DND-41 (cell line): ENCODE measurements at regions not wholly inside any gene's neighbourhood (a gene's known extent, or its start where the extent isn't known, plus 50 kb on each side); places are given as distances from the start of the nearest gene placed in this dataset.

Source experiments
- ATAC-seq: fragments of 200-7000 bp; cut with Tn5 transposase; 3 replicates; pipeline ENCODE4 v1.9.1; 2021; ENCODE audit warnings: low read depth; ENCODE audit not compliant: insufficient read depth
- DNase-seq: peaks from one replicate; pipeline ENCODE4 v3.0.0-alpha.2; 2020
- H2AFZ ChIP-seq: 2 replicates; pipeline ENCODE4 v1.6.0; 2012; ENCODE audit warnings: low read depth, low read length
- H3K27ac ChIP-seq: 2 replicates; pipeline ENCODE4 v1.5.1; 2012; ENCODE audit warnings: low read length, inconsistent platforms
- H3K27me3 ChIP-seq: fragments of 200-600 bp; sonication (generic); 2 replicates; pipeline ENCODE4 v1.6.0; 2012; ENCODE audit warnings: low read length, mild to moderate bottlenecking, inconsistent platforms; ENCODE audit not compliant: insufficient read depth, poor library complexity
- H3K36me3 ChIP-seq: 2 replicates; pipeline ENCODE4 v1.5.1; 2012; ENCODE audit warnings: low read length, inconsistent platforms; ENCODE audit not compliant: insufficient read depth
- H3K4me1 ChIP-seq: 2 replicates; pipeline ENCODE4 v1.5.1; 2012; ENCODE audit warnings: mild to moderate bottlenecking, low read length; ENCODE audit not compliant: insufficient read depth
- H3K4me2 ChIP-seq: 2 replicates; pipeline ENCODE4 v1.6.0; 2012; ENCODE audit warnings: mild to moderate bottlenecking, moderate library complexity, low read length, inconsistent platforms; ENCODE audit not compliant: insufficient read depth
- H3K4me3 ChIP-seq, 2 experiments: fragments of 200-600 bp in 1 of 2; shearing (Covaris generic) in 1 of 2; 2 replicates each; pipeline ENCODE4 v1.5.1; 2012 to 2016; ENCODE audit warnings: inconsistent platforms in 2 of 2, low read length in 2 of 2, mild to moderate bottlenecking in 2 of 2, low read depth in 1 of 2, moderate library complexity in 1 of 2
- H3K79me2 ChIP-seq: 2 replicates; pipeline ENCODE4 v1.6.0; 2012; ENCODE audit warnings: low read length, inconsistent platforms; ENCODE audit not compliant: insufficient read depth
- H3K9ac ChIP-seq: 2 replicates; pipeline ENCODE4 v1.6.0; 2012; ENCODE audit warnings: low read depth, mild to moderate bottlenecking, inconsistent platforms, low read length, moderate library complexity
- H3K9me3 ChIP-seq: 2 replicates; pipeline ENCODE4 v1.5.1; 2012; ENCODE audit warnings: low read length, moderate library complexity, mild to moderate bottlenecking, inconsistent platforms; ENCODE audit not compliant: insufficient read depth, severe bottlenecking
- H4K20me1 ChIP-seq: 2 replicates; pipeline ENCODE4 v1.6.0; 2012; ENCODE audit warnings: low read length; ENCODE audit not compliant: insufficient read depth
- CTCF ChIP-seq: IDR thresholded peaks from 2 replicates; pipeline ENCODE4 v1.5.1; 2012; ENCODE audit warnings: borderline replicate concordance, low read length, moderate library complexity, mild to moderate bottlenecking; ENCODE audit not compliant: poor library complexity, severe bottlenecking; ENCODE audit errors: extremely low read depth
- EZH2 ChIP-seq: IDR thresholded peaks from 3 replicates; pipeline ENCODE4 v1.6.1; 2012; ENCODE audit warnings: borderline replicate concordance, low read depth, mild to moderate bottlenecking, moderate library complexity, low read length, inconsistent platforms; ENCODE audit not compliant: severe bottlenecking

DNA sequence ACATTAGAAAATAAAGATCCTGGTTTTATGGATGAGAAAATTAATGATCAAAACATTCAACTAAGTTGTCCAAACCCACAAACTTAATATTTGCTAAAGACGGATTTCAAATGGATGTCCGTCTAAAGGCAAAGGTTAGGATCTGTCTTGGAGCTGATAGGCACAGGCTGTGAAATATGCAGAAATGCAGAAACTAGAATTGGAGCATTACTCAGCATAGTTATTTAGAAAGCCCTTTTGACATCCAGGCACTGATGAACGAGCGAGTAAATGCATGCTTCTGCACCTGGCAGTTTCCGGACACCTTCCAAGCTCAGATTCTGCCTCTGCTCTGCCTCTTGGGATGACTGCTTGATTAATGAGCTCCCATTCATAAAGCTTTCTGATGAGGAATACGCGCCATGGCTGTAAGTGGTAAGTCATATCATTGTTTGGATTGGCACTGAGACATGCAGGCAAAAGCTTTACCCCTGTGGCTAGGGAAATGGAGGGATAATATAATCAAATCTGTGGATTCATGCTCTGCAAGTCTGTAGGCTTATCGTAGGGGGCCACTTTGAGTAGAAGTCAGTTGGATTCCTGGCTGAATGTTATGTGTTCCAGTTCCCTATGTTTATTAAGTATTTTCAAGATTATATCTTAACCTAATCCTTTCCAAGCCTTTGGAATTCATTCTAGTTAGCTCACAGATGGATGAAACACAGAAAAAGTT, 2176.3 kb upstream of the CELF4 start:
- ATAC-seq (no peak), DNase-seq (no peak)
- Histone ChIP-seq H3K27ac (no peak overlapping the region), H3K79me2 (no peaks in the 10 kb centered on the region), H2AFZ (no peak overlapping the region), H3K9me3 (no peaks in the 10 kb centered on the region), H3K4me3 (no peak overlapping the region), H3K36me3 (no peaks in the 10 kb centered on the region), H3K4me1 (no peaks in the 10 kb centered on the region), H3K27me3 (no peaks in the 10 kb centered on the region), H3K4me2 (no peak overlapping the region), H3K9ac (no peak overlapping the region), H4K20me1 (no peaks in the 10 kb centered on the region)
- TF ChIP-seq CTCF (no peak), EZH2 (no peak)

- no peaks in the 10 kb centered on the region for H3K9me3 ChIP-seq
- H3K36me3 ChIP-seq = no peaks in the 10 kb centered on the region
- H3K79me2 ChIP-seq = no peaks in the 10 kb centered on the region
- TF ChIP-seq EZH2 (no peak), CTCF (no peak)
- H3K4me1 ChIP-seq = no peaks in the 10 kb centered on the region
- H3K4me2 ChIP-seq = no peak overlapping the region
- no peak overlapping the region for H3K4me3 ChIP-seq
- no peak overlapping the region for H3K27ac ChIP-seq
- no peak for ATAC-seq
- no peak for DNase-seq
- H3K9ac ChIP-seq = no peak overlapping the region
- no peaks in the 10 kb centered on the region for H3K27me3 ChIP-seq
- no peak overlapping the region for H2AFZ ChIP-seq
- H4K20me1 ChIP-seq = no peaks in the 10 kb centered on the region
Measured at GRCh38 chr18:39737869-39738268, 2172.3 kb upstream of the CELF4 start.

GRCh38 chr18:39732918-39733317, 2167.3 kb upstream of the CELF4 start:
- Histone ChIP-seq H4K20me1 (no peaks in the 10 kb centered on the region), H3K27me3 (no peaks in the 10 kb centered on the region), H3K9me3 (no peaks in the 10 kb centered on the region), H2AFZ (no peak overlapping the region), H3K9ac (no peak overlapping the region), H3K4me3 (no peak overlapping the region), H3K79me2 (no peaks in the 10 kb centered on the region), H3K36me3 (no peaks in the 10 kb centered on the region), H3K4me2 (no peak overlapping the region), H3K4me1 (no peaks in the 10 kb centered on the region), H3K27ac (no peak overlapping the region)
- TF ChIP-seq CTCF = no peak
- no peak for TF ChIP-seq EZH2
- ATAC-seq (no peak), DNase-seq (no peak)

DNA sequence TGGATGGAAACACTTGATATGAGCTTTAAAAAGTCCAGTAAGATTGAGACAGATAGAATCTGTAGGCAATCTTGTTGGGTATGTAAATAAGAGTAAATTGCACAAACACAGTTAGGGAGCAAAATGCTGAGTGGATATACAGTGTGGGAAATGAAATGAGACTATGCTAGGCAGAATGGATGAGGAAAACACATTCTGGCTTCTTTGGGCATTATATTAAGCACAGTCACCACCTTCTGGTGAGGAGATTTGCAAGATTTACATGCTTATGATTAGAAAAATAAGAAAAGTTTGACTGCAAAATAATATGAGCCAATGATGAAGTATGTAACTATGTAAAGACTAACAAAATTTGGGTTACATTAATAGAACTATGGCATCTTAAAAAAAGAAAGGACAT, 2165.0 kb upstream of the CELF4 start:
- Histone ChIP-seq H3K4me3 (no peak overlapping the region), H3K27ac (no peak overlapping the region), H3K9ac (no peak overlapping the region), H3K79me2 (no peaks in the 10 kb centered on the region), H3K9me3 (no peaks in the 10 kb centered on the region), H3K4me2 (no peak overlapping the region), H3K36me3 (no peaks in the 10 kb centered on the region), H2AFZ (no peak overlapping the region), H3K4me1 (no peaks in the 10 kb centered on the region), H3K27me3 (no peaks in the 10 kb centered on the region), H4K20me1 (no peaks in the 10 kb centered on the region)
- ATAC-seq (no peak), DNase-seq (no peak)
- TF ChIP-seq CTCF (no peak), EZH2 (no peak)
